Inflammatory macrophage treated with lipopolysaccharide for 1 hour (primary cell): ENCODE measurements at regions not wholly inside any gene's neighbourhood (a gene's known extent, or its start where the extent isn't known, plus 50 kb on each side); places are given as distances from the start of the nearest gene placed in this dataset.

Experiments
- DNase-seq, 2 donors: peaks; one replicate each; pipeline ENCODE4 v3.0.0-alpha.2; 2020 to 2022

- DNase-seq = no peak
Measured at GRCh38 chr1:43065191-43065590, 106.5 kb upstream of the SLC2A1 start.

- DNase-seq = no peak
Measured at GRCh38 chr1:43063394-43064219, 104.9 kb upstream of the SLC2A1 start.

DNA sequence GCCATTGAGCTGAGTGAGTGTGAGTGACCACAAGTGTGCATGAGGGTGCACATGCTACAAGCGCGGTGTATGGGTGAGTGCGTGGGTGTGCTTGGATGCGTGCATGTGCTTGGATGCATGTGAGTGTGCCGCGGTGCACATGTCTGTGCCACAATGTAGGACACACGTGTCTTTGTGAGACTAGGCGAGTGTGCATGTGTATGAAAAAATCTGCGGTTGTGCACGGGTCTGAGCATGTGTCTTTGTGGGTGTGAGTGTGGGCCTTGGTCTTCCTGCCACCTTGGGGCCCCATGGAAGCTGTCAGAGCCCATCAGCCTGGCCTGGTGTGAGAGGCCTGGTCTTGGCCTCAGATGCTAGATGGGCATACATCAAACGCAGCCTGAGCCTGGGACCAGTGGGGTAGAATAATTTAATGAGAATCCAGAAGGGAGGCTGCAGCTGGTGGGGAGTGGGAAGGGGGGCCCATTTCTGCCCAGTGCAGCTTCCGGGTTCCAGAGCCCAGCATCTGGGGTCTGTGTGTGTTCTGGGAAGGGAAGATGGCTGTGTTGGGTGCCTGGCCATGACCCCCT lies 103.9 kb upstream of the SLC2A1 start:
- no peak for DNase-seq

- no peak for DNase-seq
Measured at GRCh38 chr1:43061757-43062156, 103.1 kb upstream of the SLC2A1 start.

- no peak for DNase-seq
Measured at GRCh38 chr1:43059640-43060574, 101.2 kb upstream of the SLC2A1 start.

GRCh38 chr1:43058545-43059360 lies 100.1 kb upstream of the SLC2A1 start:
- DNase-seq = peak in 1 of 2 donors; percentile 13

DNA sequence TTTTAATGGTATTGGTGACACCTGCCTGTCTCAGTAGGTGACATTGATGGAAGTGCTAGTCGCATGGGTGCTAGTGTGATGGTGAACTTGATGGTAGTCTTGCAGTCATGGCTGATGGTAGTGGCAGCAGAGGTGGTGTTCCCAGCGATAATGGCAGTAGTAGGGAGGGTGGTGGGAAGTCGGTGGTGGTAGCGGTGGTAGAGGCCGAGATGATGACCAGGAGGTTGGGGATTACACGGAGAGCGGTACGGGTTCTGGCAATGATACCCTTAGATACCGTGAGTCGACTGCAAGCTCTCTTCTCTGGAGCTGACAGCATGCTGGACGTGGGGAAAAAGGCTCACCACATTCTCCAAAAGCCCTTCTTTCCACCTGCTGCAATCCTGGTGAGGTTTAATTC lies 99.4 kb upstream of the SLC2A1 start:
- DNase-seq = no peak

- DNase-seq = no peak
Measured at GRCh38 chr1:43057567-43057966, 98.9 kb upstream of the SLC2A1 start.

DNA sequence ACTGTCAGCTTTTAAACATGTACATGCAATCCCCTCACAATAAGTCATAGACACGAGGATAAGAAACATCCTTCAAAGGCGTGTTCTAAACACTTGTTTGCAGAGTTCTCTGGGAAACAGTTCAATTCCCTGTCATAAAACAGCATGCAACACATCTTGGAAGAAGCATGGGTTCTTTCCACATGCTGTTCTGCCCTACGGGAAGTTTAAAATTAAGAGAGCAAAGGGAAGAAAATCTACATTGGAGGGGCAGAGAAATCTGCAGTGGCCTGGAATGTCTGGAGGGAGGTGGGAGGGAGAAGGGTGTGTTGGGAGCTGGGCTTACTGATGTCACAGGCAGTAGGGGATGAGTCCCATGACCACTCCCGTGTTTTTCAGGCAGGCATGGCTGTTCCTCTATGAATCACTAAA lies 98.3 kb upstream of the SLC2A1 start:
- DNase-seq = no peak

- no peak for DNase-seq
Measured at GRCh38 chr1:43056460-43056859, 97.8 kb upstream of the SLC2A1 start.

DNA sequence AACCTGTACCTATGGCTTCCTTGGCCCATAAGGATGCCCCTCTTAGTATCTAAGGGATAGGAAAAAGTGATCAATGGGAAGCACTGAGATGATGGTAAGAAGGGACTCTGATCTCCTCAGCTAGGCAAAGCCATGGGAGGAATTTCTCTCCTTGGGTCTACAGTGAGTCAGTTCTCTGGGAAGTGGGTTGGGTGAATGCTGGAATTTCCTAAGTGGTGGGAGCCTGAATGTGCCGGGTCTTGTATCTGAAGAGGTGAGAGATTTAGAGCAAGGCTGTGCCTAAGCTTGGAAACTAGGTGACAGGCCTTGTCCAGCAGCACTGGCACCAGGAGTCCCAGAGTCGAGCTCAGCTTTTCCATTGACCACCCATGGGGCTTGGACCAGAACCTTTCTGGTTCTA lies 96.3 kb upstream of the SLC2A1 start:
- no peak for DNase-seq

DNA sequence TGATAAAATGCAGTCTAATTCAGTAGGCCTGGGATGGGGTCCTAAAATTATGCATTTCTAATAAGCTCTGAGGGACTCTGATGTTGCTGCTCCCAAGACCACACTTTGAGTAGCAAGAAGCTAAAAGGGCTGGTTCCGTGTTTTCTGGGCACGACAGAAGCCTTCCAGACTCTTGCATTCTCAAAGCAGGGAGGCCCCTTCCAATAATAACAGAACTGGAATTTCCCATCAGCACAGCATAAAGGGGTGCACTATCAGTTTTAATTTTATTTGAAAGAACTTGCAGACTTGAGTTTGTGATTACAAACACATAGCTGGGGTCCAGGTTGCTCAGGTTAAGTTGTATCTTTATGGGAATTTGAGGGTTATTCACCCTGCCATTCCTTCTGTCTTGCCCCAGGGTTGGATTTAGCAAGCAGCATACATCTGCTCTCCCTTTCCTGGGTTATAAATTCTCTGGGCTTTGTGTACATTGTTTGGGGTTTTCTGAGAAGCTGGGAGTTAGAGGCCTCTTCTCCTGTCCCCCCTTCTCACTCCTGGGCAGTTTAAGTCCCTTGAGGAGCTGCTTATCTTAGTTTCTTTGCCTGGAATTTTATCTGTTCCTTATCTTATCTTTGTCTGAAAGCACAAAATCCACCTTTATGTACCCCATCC lies 94.2 kb upstream of the SLC2A1 start:
- DNase-seq = no peak

DNA sequence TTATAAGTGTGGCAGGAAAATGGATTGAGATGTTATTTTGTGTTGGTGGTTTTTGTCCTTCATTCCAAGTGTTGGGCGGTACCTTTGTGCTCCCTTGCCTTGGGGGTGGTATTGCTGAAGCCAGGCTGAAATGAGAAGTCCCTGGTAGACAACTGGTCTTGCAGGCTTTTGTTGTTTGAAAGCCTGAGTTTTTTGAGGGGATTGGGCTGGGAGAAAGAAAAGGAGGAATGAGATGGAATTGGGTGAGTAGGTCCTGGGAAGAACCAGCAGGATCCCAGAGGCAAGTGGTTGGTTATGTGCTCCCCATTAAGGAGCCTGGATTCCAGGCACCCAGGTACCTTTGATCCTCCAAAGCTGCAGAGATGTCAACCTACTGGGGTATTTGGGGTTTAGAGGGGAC lies 93.7 kb upstream of the SLC2A1 start:
- no peak for DNase-seq

DNA sequence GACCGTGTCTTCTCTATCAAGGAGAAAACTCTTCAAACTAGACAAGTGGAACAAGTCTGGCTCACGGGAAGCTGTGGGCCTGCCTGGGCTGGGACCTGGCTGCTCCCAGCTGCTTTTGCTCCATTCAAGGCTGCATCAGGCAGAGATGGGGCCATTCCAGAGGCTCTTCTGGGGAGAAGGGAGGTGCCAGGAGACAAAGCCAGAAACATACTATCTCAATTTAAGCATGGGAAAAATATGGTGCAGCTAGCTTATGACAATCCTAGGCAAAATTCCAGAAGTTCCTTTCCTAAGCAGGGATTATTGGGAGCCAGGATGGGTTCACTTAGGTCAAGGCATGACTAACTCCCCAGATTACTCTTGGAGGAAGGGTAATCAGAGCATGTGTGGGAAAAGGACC lies 90.8 kb upstream of the SLC2A1 start:
- DNase-seq = no peak

DNA sequence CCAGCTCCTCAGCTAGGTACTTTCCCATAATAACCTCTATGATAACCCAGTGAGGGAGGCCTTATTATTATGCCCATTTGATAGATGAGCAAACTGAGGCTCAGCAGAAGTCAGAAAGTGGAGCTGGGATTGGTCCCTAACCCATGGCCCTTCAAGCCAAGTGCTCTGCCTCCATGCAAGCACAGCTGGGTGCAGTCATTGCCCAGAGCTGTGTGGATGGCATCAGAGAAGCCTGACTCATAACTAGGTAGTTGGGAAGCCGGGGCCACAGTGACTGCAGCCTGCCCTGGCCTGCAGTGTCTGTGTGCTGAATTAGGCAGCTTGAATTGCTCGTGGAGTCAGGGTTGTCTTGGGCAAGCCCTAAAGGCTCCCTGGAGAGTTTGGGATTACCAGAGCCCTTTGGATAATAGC lies 89.9 kb upstream of the SLC2A1 start:
- DNase-seq = no peak

- no peak for DNase-seq
Measured at GRCh38 chr1:43047135-43047534, 88.5 kb upstream of the SLC2A1 start.

GRCh38 chr1:43044572-43045361 lies 86.1 kb upstream of the SLC2A1 start:
- no peak for DNase-seq

GRCh38 chr1:43043695-43044094 lies 85.0 kb upstream of the SLC2A1 start:
- no peak for DNase-seq

GRCh38 chr1:43042773-43043457 lies 84.2 kb upstream of the SLC2A1 start:
- no peak for DNase-seq

GRCh38 chr1:43042127-43042526 lies 83.5 kb upstream of the SLC2A1 start:
- DNase-seq = no peak

DNA sequence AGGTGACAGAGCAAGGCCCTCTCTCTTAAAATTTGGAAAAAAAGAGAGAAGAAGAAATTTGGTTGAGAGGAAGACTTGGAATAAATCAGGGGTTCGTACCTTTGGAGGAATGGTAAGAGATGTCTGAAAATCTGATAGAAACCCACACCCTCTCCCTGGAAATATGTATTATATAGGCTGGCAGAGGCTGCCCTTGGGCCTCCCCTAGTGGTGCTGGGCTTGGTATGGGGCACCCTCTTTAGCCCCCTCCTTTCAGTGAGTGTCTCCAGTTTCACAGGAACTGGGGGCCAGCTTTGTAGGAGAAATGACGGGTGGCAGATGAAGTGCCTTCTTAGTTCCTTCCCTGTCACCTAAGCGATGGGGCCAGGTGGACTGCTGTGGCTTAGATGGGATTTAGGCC lies 82.9 kb upstream of the SLC2A1 start:
- no peak for DNase-seq
